ENCODE measurements at regions not wholly inside any gene's neighbourhood (a gene's known extent, or its start where the extent isn't known, plus 50 kb on each side); places are given as distances from the start of the nearest gene placed in this dataset.

- TF ChIP-seq EZH2phosphoT487 (IDR thresholded peaks at IDR 0.05; ENCODE audit: borderline replicate concordance) (no peak), CTCF (conservative IDR thresholded peaks at IDR 0.05; ENCODE audit: low read length) (no peak)
These were observed 886.1 kb upstream of the SORCS1 start for GRCh38 chr10:108050626-108051025.

All from Loucy (cell line).